ENCODE measurements at regions not wholly inside any gene's neighbourhood (a gene's known extent, or its start where the extent isn't known, plus 50 kb on each side); places are given as distances from the start of the nearest gene placed in this dataset.

GRCh38 chr12:65747338-65747737 is 76.9 kb upstream of the HMGA2 start:
- Histone ChIP-seq H3K4me3 (no peak overlapping the region), H3K79me2 (no peaks in the 10 kb centered on the region), H2AFZ (no peak overlapping the region), H4K20me1 (ENCODE audit: insufficient read depth, poor library complexity, severe bottlenecking) (no peaks in the 10 kb centered on the region), H3K4me2 (no peak overlapping the region), H3K36me3 (replicated peaks; ENCODE audit: insufficient read depth, low read depth) (no peaks in the 10 kb centered on the region), H3K4me1 (ENCODE audit: insufficient read depth) (peaks cover 3% of the 10 kb centered on the region), H3K27ac (no peak overlapping the region), H3K27me3 (peaks cover 5% of the 10 kb centered on the region), H3K9me2 (replicated peaks; ENCODE audit: insufficient read depth) (no peaks in the 10 kb centered on the region), H3K9me3 (ENCODE audit: low read depth) (no peaks in the 10 kb centered on the region)
- WGBS (ENCODE audit: low lambda C conversion rate, missing lambda C conversion rate), result 66% methylated on average over 3 of the region's 3 CpGs
- DNase-seq (ENCODE audit: low spot score), result no peak
- TF ChIP-seq EZH2phosphoT487 (IDR thresholded peaks at IDR 0.05; ENCODE audit: low read depth, severe bottlenecking, unreplicated experiment), result no peak
- no peak for TF ChIP-seq CTCF (IDR thresholded peaks at IDR 0.05; ENCODE audit: poor library complexity)
- no peak for TF ChIP-seq EZH2 (IDR thresholded peaks at IDR 0.05; ENCODE audit: borderline replicate concordance)

GRCh38 chr12:65748332-65748731 is 76.0 kb upstream of the HMGA2 start:
- Histone ChIP-seq H3K36me3 (replicated peaks; ENCODE audit: insufficient read depth, low read depth) (no peaks in the 10 kb centered on the region), H3K4me3 (no peak overlapping the region), H3K79me2 (no peaks in the 10 kb centered on the region), H3K9me2 (replicated peaks; ENCODE audit: insufficient read depth) (no peaks in the 10 kb centered on the region), H3K4me2 (no peak overlapping the region), H3K27me3 (peaks cover 2% of the 10 kb centered on the region), H3K4me1 (ENCODE audit: insufficient read depth) (peaks cover 3% of the 10 kb centered on the region), H4K20me1 (ENCODE audit: insufficient read depth, poor library complexity, severe bottlenecking) (no peaks in the 10 kb centered on the region), H3K27ac (no peak overlapping the region), H2AFZ (no peak overlapping the region), H3K9me3 (ENCODE audit: low read depth) (no peaks in the 10 kb centered on the region)
- 89% methylated on average over 2 of the region's 2 CpGs for WGBS (ENCODE audit: low lambda C conversion rate, missing lambda C conversion rate)
- TF ChIP-seq EZH2 (IDR thresholded peaks at IDR 0.05; ENCODE audit: borderline replicate concordance) (no peak), EZH2phosphoT487 (IDR thresholded peaks at IDR 0.05; ENCODE audit: low read depth, severe bottlenecking, unreplicated experiment) (no peak), CTCF (IDR thresholded peaks at IDR 0.05; ENCODE audit: poor library complexity) (no peak)
- no peak for DNase-seq (ENCODE audit: low spot score)

GRCh38 chr12:65754290-65754689 is 70.0 kb upstream of the HMGA2 start:
- Histone ChIP-seq H4K20me1 (ENCODE audit: insufficient read depth, poor library complexity, severe bottlenecking) (no peaks in the 10 kb centered on the region), H3K4me2 (no peak overlapping the region), H3K4me1 (ENCODE audit: insufficient read depth) (no peaks in the 10 kb centered on the region), H3K36me3 (replicated peaks; ENCODE audit: insufficient read depth, low read depth) (no peaks in the 10 kb centered on the region), H3K79me2 (no peaks in the 10 kb centered on the region), H3K9me3 (ENCODE audit: low read depth) (no peaks in the 10 kb centered on the region), H3K27ac (no peak overlapping the region), H3K9me2 (replicated peaks; ENCODE audit: insufficient read depth) (no peaks in the 10 kb centered on the region), H2AFZ (no peak overlapping the region), H3K4me3 (no peak overlapping the region), H3K27me3 (peaks cover 4% of the 10 kb centered on the region)
- WGBS (ENCODE audit: low lambda C conversion rate, missing lambda C conversion rate), result 57% methylated on average over 2 of the region's 2 CpGs
- DNase-seq (ENCODE audit: low spot score), result no peak
- no peak for TF ChIP-seq EZH2phosphoT487 (IDR thresholded peaks at IDR 0.05; ENCODE audit: low read depth, severe bottlenecking, unreplicated experiment)
- no peak for TF ChIP-seq EZH2 (IDR thresholded peaks at IDR 0.05; ENCODE audit: borderline replicate concordance)
- TF ChIP-seq CTCF (IDR thresholded peaks at IDR 0.05; ENCODE audit: poor library complexity), result no peak

Measured in hepatocyte (in vitro differentiated cells).